RWPE1 (cell line): ENCODE measurements at regions not wholly inside any gene's neighbourhood (a gene's known extent, or its start where the extent isn't known, plus 50 kb on each side); places are given as distances from the start of the nearest gene placed in this dataset.
A peak's percentile ranks its signal among the peaks of the same experiment; 100 is the strongest.

Source experiments
- CTCF ChIA-PET: fragments of 350-600 bp; sonication (Branson Sonifier 250); formaldehyde crosslinking; extraction: SDS; loops from one replicate; lab custom pipeline; 2021; lab: Yijun Ruan, JAX
- POLR2A ChIA-PET: fragments of 400-600 bp; formaldehyde crosslinking; extraction: SDS; loops from one replicate; lab custom pipeline; 2020; ENCODE audit warnings: antibody characterized with exemption; ENCODE audit not compliant: low non-redundant PET; lab: Yijun Ruan, JAX
- DNase-seq: peaks from one replicate; pipeline ENCODE4 v3.0.0; 2012; ENCODE audit warnings: low spot score
- H3K27ac ChIP-seq: fragments of 450-650 bp; 2 replicates; pipeline ENCODE4 v1.5.1; 2017
- CTCF ChIP-seq: fragments of 450-650 bp; conservative IDR thresholded peaks from 2 replicates; pipeline ENCODE4 v1.5.1; 2017; ENCODE audit warnings: low read depth, mild to moderate bottlenecking

DNA sequence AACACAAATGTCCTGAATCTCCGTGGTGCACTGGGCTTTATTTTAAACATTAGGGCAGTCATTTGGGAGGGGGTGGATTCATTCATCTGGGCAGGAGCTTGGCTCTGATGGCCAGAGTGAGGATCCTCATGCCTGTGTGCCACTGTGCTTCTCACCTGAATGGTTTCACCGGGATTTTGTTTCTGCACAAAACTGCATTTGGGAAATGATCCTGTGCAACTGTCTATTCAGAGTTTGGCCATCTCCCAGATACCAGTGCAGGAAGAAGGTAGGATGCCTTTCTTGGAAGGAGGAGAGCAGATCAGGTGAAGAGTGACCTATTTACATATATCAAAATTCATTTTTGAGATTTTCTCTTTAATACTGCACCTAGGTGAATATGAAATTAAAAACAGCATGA lies 514.4 kb upstream of the SEMA6A start:
- DNase-seq = no peak
- POLR2A ChIA-PET = no interaction called here
- H3K27ac ChIP-seq = no peak overlapping the region
- TF ChIP-seq CTCF = no peak
- CTCF ChIA-PET = no interaction called here

- POLR2A ChIA-PET = no interaction called here
- DNase-seq = no peak
- no peak overlapping the region for H3K27ac ChIP-seq
- no peak for TF ChIP-seq CTCF
- CTCF ChIA-PET = no interaction called here
Observed at GRCh38 chr5:117088176-117088575, 513.6 kb upstream of the SEMA6A start.

GRCh38 chr5:117084067-117084466 lies 509.4 kb upstream of the SEMA6A start:
- ChIA-PET POLR2A (no interaction called here), CTCF (no interaction called here)
- no peak overlapping the region for H3K27ac ChIP-seq
- DNase-seq = no peak
- no peak for TF ChIP-seq CTCF

DNA sequence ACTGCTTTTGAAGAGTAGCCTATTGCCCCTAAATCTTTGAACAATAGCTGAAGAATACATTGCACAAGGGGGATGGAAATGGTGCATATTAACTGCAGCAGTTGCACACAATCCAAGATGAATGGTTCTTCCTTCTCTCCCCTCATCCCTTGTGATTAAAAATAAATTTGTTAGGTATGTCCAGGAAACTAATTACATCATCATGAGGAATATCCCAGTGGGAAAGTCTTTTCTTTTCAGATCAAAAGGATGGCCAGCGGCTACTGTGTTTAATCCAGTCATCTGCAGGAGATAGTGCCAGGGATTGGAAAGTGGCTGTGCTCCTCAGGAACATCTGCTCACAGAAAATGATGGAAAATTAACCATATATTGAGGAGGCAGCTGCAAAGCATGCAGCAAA lies 508.4 kb upstream of the SEMA6A start:
- DNase-seq = no peak
- CTCF ChIA-PET = interaction anchor here (0.7 kb wide), 1 partner anchor 421 kb away, joined by 3 read pairs; no protein-coding TSS in a partner anchor
- no peak for TF ChIP-seq CTCF
- POLR2A ChIA-PET = no interaction called here
- no peak overlapping the region for H3K27ac ChIP-seq

DNA sequence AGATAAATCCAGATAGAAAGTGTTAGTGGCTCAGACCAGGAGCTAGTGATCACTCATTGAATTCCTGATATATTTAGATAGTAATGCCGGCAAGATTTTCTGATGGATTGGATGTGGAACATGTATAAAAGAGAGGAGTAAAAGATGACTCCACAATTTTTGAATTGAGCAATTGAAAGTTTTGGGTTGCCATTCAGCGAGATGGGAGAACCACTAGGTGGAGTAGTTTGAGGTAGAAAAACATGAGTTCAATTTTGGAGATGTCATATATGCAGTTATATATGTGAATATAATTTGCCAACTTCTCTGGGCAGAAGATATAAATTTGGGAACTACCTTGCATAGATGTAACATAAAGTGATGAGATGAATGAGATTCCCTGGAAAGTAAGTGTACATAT lies 502.5 kb upstream of the SEMA6A start:
- peak; percentile 23; the same call in 1 of the 2 replicates for TF ChIP-seq CTCF
- POLR2A ChIA-PET = no interaction called here
- CTCF ChIA-PET = interaction anchor here (0.6 to 0.7 kb wide), 3 partner anchors 130 to 957 kb away, joined by 3 read pairs; no protein-coding TSS in a partner anchor
- H3K27ac ChIP-seq = no peak overlapping the region
- DNase-seq = no peak

DNA sequence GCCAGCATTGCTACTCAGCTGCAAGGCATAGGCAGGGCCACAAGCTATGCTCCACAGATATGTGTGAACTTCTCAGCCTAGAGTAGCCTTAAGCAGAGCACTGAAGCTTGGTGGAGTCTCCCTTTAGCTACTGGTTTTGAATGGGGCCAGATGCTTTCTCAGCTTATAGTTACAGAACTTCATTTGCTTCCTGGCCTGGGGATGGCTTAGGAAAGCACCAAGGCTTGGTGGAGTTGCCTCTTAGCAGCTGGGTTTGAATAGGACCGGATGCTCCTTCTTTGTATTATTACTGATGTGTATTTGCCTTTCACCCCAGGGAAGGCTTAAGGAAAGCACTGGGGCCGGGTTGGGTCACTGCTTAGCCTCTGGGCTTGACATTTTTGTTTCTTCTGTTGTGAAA lies 497.8 kb upstream of the SEMA6A start:
- ChIA-PET CTCF (no interaction called here), POLR2A (no interaction called here)
- TF ChIP-seq CTCF = no peak
- DNase-seq = no peak
- no peak overlapping the region for H3K27ac ChIP-seq

- no peak overlapping the region for H3K27ac ChIP-seq
- ChIA-PET CTCF (no interaction called here), POLR2A (no interaction called here)
- TF ChIP-seq CTCF = no peak
- no peak for DNase-seq
Observed at GRCh38 chr5:117065800-117066199, 491.2 kb upstream of the SEMA6A start.
